GM10266 (cell line): ENCODE measurements at regions not wholly inside any gene's neighbourhood (a gene's known extent, or its start where the extent isn't known, plus 50 kb on each side); places are given as distances from the start of the nearest gene placed in this dataset.

ENCODE experiments used
- DNase-seq: peaks from one replicate; pipeline ENCODE4 v3.0.0; 2012; ENCODE audit errors: extremely low spot score
- TF ChIP-seq, protein P1 (sequence below): IDR thresholded peaks from 2 replicates; pipeline ENCODE4 v1.5.1; 2012; ENCODE audit warnings: mild to moderate bottlenecking, low read depth; ENCODE audit not compliant: control insufficient read depth, insufficient read depth; ENCODE audit errors: missing control alignments

DNA sequence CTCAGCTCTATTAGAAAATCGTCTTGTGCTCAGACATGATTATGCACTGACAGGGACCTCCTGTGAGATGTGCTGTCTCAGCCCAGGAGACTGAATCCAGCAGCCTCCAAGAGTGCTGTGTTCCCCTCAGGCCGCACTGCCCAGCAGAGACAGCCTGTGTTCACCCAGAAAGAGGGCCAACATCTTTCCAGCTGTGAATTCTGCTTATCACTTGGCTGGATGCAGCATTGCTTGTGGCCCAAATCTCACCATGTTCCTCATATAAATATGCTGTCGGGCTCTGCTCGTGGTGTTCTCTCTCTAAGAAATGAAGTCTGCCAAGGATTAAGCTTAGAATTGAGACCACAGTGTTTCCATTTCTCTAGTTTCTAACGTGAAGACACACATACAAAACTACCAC is 983.0 kb upstream of the WWC1 start:
- TF ChIP-seq, protein P1, sequence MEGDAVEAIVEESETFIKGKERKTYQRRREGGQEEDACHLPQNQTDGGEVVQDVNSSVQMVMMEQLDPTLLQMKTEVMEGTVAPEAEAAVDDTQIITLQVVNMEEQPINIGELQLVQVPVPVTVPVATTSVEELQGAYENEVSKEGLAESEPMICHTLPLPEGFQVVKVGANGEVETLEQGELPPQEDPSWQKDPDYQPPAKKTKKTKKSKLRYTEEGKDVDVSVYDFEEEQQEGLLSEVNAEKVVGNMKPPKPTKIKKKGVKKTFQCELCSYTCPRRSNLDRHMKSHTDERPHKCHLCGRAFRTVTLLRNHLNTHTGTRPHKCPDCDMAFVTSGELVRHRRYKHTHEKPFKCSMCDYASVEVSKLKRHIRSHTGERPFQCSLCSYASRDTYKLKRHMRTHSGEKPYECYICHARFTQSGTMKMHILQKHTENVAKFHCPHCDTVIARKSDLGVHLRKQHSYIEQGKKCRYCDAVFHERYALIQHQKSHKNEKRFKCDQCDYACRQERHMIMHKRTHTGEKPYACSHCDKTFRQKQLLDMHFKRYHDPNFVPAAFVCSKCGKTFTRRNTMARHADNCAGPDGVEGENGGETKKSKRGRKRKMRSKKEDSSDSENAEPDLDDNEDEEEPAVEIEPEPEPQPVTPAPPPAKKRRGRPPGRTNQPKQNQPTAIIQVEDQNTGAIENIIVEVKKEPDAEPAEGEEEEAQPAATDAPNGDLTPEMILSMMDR, result no peak
- no peak for DNase-seq

DNA sequence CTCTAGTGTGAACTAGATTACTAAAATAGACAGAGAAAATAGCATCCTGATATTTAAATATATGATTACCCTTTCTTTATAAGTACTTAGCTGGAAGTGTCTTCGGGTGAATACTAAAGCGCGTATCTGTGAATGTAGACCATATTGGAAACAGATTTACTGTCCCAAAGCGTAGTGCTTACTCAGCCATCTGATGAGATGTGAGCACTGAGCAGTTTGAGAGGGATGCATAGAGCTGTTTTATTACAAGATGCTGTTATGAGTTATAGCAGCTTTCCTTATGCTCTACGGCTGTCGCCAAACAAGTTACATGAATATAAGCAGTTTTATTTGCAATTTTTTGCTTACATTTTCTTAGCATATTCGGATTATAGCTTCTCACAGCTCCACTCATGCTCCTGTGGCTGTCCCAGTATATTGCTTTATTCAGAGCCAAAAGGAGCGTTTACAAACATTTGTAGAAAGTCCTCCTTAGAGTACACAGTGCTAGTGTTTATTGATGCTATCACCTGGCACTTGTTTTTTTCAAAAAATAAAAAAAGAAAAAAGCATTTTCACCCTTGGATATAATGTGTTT is 981.4 kb upstream of the WWC1 start:
- TF ChIP-seq, protein P1, result no peak
- no peak for DNase-seq

DNA sequence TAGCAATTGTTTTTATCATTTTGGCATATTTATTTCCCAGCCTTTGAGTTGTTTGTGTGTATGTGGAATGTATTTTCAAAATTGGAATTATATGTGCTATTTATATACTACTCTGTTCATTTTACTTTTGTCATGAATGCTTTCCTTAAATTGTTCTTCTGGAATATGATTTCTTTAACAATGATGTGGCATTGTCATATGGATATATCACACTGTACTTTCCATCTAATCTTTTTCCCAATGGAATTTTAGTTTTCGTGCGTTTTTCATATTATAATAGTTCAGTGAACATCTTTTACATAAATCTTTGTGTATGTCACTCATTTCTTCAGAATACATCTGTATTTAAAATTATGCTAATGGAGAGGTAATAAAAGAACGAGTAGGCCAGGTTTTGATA is 980.1 kb upstream of the WWC1 start:
- TF ChIP-seq, protein P1, result no peak
- DNase-seq, result no peak

DNA sequence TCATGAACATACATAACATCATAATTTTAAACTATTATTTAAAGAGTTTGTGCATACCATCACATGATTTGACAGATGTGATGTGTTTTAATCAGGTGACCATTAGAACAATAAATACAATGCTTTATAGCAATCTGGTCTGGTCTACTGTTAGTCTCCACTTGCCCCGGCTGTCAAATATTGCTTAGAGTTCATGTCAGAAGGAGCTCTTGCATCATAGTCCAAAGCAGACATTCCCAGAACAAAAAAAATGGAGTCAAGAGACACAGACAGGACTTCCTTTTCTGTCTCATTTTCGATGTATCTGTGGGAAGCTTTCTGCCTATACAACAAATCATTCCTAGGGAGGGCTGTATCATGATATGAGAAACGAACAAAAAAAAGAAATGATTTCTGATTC is 979.2 kb upstream of the WWC1 start:
- TF ChIP-seq, protein P1, result no peak
- no peak for DNase-seq

DNA sequence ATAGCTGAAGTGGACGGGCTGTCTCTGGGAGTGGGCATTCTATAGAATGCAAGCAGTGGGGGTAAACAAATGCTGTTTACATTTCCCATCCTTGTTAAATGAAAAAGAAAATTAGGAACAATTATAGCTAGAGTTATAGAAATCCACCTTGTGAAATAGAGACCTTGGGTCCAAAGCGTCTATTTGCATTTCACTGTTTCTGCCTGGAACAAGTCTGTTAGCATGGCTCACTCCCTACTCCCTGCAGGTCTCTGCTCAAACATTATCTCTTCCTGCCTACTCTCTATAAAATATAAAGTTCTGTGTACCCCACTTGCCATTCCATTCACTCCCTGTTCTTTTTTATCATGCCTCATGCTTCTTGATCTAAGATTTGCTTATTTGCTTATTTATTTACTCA is 975.7 kb upstream of the WWC1 start:
- TF ChIP-seq, protein P1, result no peak
- no peak for DNase-seq

DNA sequence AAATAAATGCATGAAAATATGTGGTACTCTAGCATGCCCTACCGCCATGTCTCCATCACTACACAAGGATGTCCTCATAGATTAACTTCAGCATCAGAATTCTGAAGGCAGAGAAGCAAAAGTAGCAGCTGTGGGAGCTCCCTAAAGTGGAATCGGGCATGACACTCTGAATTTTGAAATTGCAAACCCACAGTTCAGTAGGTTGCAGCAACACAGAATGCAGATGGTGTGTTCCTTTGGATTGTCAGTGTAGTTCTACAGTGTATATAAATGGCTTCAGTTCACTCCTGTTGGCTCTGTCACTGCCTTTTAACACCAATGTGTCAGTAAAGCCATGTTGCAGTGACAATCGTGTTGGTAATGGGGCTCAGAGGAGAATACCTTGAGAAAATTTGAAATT is 973.6 kb upstream of the WWC1 start:
- no peak for DNase-seq
- TF ChIP-seq, protein P1, result no peak

DNA sequence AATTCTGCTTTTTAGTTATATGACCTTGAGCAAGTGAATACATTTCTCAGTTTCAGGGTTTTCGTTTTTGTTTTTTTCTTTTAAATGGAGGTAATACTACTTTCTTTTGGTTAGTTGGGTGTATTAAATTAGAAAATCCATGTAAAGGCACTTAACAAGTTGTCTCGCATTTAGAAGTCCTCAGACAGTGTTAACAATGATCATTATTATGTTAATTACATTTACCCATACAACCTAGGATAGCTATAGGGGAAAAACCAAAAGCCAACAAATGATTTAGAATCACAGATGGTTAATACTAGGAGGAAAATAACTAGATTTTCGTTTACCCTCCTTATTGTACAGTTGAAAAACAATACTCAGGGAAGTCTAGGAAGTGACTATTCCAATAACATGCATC is 972.2 kb upstream of the WWC1 start:
- no peak for DNase-seq
- TF ChIP-seq, protein P1, result no peak
